AG04449 (cell line): ENCODE measurements at regions not wholly inside any gene's neighbourhood (a gene's known extent, or its start where the extent isn't known, plus 50 kb on each side); places are given as distances from the start of the nearest gene placed in this dataset.

Experiments used
- CTCF ChIA-PET: fragments of 350-600 bp; formaldehyde crosslinking; extraction: SDS; loops from one replicate; lab custom pipeline; 2021; ENCODE audit warnings: antibody characterized with exemption; lab: Yijun Ruan, JAX
- POLR2A ChIA-PET: fragments of 400-600, 350-600 bp; formaldehyde crosslinking; extraction: SDS; loops from one replicate; lab custom pipeline; 2020; ENCODE audit warnings: antibody characterized with exemption, inconsistent platforms; lab: Yijun Ruan, JAX
- DNase-seq: peaks from one replicate; pipeline ENCODE4 v3.0.0-alpha.2; 2010; ENCODE audit warnings: low read depth, low spot score
- H3K4me3 ChIP-seq: 2 replicates; pipeline ENCODE4 v1.5.1; 2011; ENCODE audit warnings: low read depth, mild to moderate bottlenecking, control low read depth, low read length
- TF ChIP-seq, protein P1 (sequence below): IDR thresholded peaks from one replicate; pipeline ENCODE4 v1.5.1; 2011; ENCODE audit warnings: mild to moderate bottlenecking, moderate library complexity, low read length, control low read depth, inconsistent platforms; ENCODE audit not compliant: insufficient read depth; ENCODE audit errors: missing control alignments

DNA sequence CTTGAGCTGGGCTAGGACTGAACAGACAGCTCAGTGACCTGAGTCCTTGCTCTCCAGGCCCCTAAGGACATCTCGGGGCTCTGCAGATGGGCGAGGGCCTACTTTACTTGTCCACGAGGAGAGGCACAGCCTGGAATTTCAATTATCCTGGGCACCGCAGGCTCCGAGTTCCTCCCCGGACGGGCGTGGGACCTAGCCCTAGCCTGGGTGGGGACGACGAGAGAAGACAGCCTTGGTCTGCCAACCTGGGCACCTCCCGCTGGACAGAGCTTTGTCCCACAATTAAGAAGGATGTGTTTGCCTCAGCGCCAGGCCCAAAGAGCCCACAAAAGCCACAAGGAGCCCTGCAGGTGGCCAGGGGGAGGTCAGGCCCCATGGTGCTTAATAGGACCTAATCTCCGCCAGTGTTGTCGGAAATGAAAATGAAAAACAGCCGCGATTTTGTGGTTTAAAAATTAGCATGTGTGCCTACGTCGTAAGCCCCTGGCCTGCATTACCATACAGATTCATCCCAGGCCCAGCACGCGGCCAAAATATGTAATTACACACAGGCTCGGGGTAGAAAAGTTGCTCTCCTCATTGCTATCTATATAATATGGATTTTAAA lies 51.4 kb upstream of the LHX1 start:
- no peak overlapping the region for H3K4me3 ChIP-seq
- CTCF ChIA-PET: no interaction called here
- TF ChIP-seq, protein P1, sequence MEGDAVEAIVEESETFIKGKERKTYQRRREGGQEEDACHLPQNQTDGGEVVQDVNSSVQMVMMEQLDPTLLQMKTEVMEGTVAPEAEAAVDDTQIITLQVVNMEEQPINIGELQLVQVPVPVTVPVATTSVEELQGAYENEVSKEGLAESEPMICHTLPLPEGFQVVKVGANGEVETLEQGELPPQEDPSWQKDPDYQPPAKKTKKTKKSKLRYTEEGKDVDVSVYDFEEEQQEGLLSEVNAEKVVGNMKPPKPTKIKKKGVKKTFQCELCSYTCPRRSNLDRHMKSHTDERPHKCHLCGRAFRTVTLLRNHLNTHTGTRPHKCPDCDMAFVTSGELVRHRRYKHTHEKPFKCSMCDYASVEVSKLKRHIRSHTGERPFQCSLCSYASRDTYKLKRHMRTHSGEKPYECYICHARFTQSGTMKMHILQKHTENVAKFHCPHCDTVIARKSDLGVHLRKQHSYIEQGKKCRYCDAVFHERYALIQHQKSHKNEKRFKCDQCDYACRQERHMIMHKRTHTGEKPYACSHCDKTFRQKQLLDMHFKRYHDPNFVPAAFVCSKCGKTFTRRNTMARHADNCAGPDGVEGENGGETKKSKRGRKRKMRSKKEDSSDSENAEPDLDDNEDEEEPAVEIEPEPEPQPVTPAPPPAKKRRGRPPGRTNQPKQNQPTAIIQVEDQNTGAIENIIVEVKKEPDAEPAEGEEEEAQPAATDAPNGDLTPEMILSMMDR: no peak
- POLR2A ChIA-PET: no interaction called here
- no peak for DNase-seq
